Endodermal cell (in vitro differentiated cells): ENCODE measurements at regions not wholly inside any gene's neighbourhood (a gene's known extent, or its start where the extent isn't known, plus 50 kb on each side); places are given as distances from the start of the nearest gene placed in this dataset.

Experiments
- DNase-seq: peaks from one replicate; pipeline ENCODE4 v3.0.0-alpha.2; 2017
- H3K27ac ChIP-seq: 2 replicates; pipeline ENCODE4 v1.5.1; 2013; ENCODE audit warnings: mild to moderate bottlenecking, low read depth, low read length, moderate library complexity
- H3K27me3 ChIP-seq: 2 replicates; pipeline ENCODE4 v1.6.1; 2013; ENCODE audit warnings: mild to moderate bottlenecking, low read length, moderate library complexity; ENCODE audit not compliant: insufficient read depth, control insufficient read depth, poor library complexity, severe bottlenecking
- H3K36me3 ChIP-seq: 2 replicates; pipeline ENCODE4 v1.7.0; 2013; ENCODE audit warnings: mild to moderate bottlenecking, low read length, moderate library complexity; ENCODE audit not compliant: control insufficient read depth, insufficient read depth
- H3K4me1 ChIP-seq: one replicate; pipeline ENCODE4 v1.7.0; 2013; ENCODE audit warnings: low read length; ENCODE audit not compliant: control insufficient read depth, insufficient read depth
- H3K4me3 ChIP-seq: 2 replicates; pipeline ENCODE4 v1.5.1; 2013; ENCODE audit warnings: mild to moderate bottlenecking, low read length, moderate library complexity
- H3K9ac ChIP-seq: 2 replicates; pipeline ENCODE4 v1.6.1; 2013; ENCODE audit warnings: mild to moderate bottlenecking, low read length, moderate library complexity; ENCODE audit not compliant: poor library complexity, severe bottlenecking; ENCODE audit errors: extremely low read depth
- H3K9me3 ChIP-seq: 2 replicates; pipeline ENCODE4 v1.6.1; 2013; ENCODE audit warnings: mild to moderate bottlenecking, low read length, moderate library complexity; ENCODE audit not compliant: control insufficient read depth
- H3K27ac Mint-ChIP-seq: 2 replicates; pipeline ENCODE4 v1.8.0; 2020; ENCODE audit warnings: mixed read lengths
- H3K27me3 Mint-ChIP-seq: 2 replicates; pipeline ENCODE4 v1.8.0; 2021; ENCODE audit warnings: mild to moderate bottlenecking, mixed read lengths; ENCODE audit not compliant: insufficient read depth
- H3K36me3 Mint-ChIP-seq: 2 replicates; pipeline ENCODE4 v1.8.0; 2020; ENCODE audit warnings: low read depth, mixed read lengths
- H3K4me1 Mint-ChIP-seq: 2 replicates; pipeline ENCODE4 v1.8.0; 2020; ENCODE audit warnings: mixed read lengths
- H3K4me3 Mint-ChIP-seq: 2 replicates; pipeline ENCODE4 v1.8.0; 2020; ENCODE audit warnings: mild to moderate bottlenecking, moderate library complexity, mixed read lengths
- H3K9me3 Mint-ChIP-seq: 2 replicates; pipeline ENCODE4 v1.8.0; 2020; ENCODE audit warnings: mild to moderate bottlenecking, mixed read lengths
- CTCF ChIP-seq: fragments of 200-600 bp; sonication (generic); conservative IDR thresholded peaks from 2 replicates; pipeline ENCODE4 v1.5.0; 2021; ENCODE audit warnings: antibody characterized with exemption, mild to moderate bottlenecking
- WGBS, 2 experiments: methylation state at CpG; one replicate each; pipeline versions ENCODE4 v1.1.5 to v1.1.7; 2013; ENCODE audit warnings: missing lambda C conversion rate in 2 of 2, mixed read lengths in 1 of 2; ENCODE audit not compliant: insufficient coverage in 1 of 2, insufficient read length in 1 of 2; 5-methylcytosine and 5-hydroxymethylcytosine counted together

GRCh38 chr5:67262956-67263355 is 66.4 kb upstream of the CD180 start:
- Histone ChIP-seq H3K4me1 (no peaks in the 10 kb centered on the region), H3K36me3 (no peaks in the 10 kb centered on the region), H3K27ac (no peak overlapping the region), H3K9ac (no peak overlapping the region), H3K27me3 (no peaks in the 10 kb centered on the region), H3K9me3 (no peaks in the 10 kb centered on the region), H3K4me3 (no peak overlapping the region)
- no peak overlapping the region for H3K27ac Mint-ChIP-seq
- no peak overlapping the region for H3K4me3 Mint-ChIP-seq
- no peak for TF ChIP-seq CTCF
- no peaks in the 10 kb centered on the region for H3K4me1 Mint-ChIP-seq
- no peaks in the 10 kb centered on the region for H3K27me3 Mint-ChIP-seq
- no peaks in the 10 kb centered on the region for H3K9me3 Mint-ChIP-seq
- H3K36me3 Mint-ChIP-seq = no peaks in the 10 kb centered on the region
- no peak for DNase-seq

- DNase-seq = no peak
- Mint-ChIP-seq H3K36me3 (no peaks in the 10 kb centered on the region), H3K4me3 (no peak overlapping the region), H3K9me3 (no peaks in the 10 kb centered on the region), H3K4me1 (no peaks in the 10 kb centered on the region), H3K27me3 (no peaks in the 10 kb centered on the region), H3K27ac (no peak overlapping the region)
- Histone ChIP-seq H3K36me3 (no peaks in the 10 kb centered on the region), H3K4me1 (no peaks in the 10 kb centered on the region), H3K9ac (no peak overlapping the region), H3K27ac (no peak overlapping the region), H3K4me3 (no peak overlapping the region), H3K27me3 (no peaks in the 10 kb centered on the region), H3K9me3 (no peaks in the 10 kb centered on the region)
- whole genome bisulfite sequencing, 2 experiments = 82 to 86% methylated on average over 4 to 5 of the region's 5 CpGs
- no peak for TF ChIP-seq CTCF
Measured at GRCh38 chr5:67262206-67262605, 65.6 kb upstream of the CD180 start.

- H3K36me3 ChIP-seq = no peaks in the 10 kb centered on the region
- H3K4me3 ChIP-seq = no peak overlapping the region
- no peak for DNase-seq
- Mint-ChIP-seq H3K4me3 (no peak overlapping the region), H3K36me3 (no peaks in the 10 kb centered on the region), H3K27ac (no peak overlapping the region), H3K4me1 (no peaks in the 10 kb centered on the region), H3K9me3 (no peaks in the 10 kb centered on the region), H3K27me3 (no peaks in the 10 kb centered on the region)
- no peaks in the 10 kb centered on the region for H3K9me3 ChIP-seq
- no peak for TF ChIP-seq CTCF
- no peak overlapping the region for H3K9ac ChIP-seq
- 91 to 92% methylated on average over 4 to 5 of the region's 5 CpGs for WGBS, 2 experiments
- no peaks in the 10 kb centered on the region for H3K27me3 ChIP-seq
- H3K4me1 ChIP-seq = no peaks in the 10 kb centered on the region
- H3K27ac ChIP-seq = no peak overlapping the region
Measured at GRCh38 chr5:67259548-67260215, 63.1 kb upstream of the CD180 start.
